ENCODE measurements at regions not wholly inside any gene's neighbourhood (a gene's known extent, or its start where the extent isn't known, plus 50 kb on each side); places are given as distances from the start of the nearest gene placed in this dataset.

DNA sequence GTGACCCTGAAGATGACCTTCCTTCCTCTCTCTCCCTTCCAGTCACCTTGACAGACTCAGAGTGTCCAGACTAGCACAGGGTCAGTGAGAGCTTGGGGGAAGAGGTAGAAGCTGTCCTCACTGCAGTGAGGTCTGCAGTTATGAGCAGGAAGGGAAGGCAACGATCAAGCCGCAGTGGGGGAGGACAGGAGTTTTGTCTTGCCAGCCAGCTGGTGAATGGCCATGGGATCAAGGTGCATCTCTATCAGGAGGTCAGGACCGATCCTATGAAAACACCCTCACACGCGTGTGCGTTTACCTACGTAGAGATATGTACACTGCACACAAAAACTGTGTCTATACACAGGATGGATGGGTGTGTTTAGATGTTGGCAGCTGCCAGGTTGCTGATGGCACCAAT, 83.2 kb downstream of the THNSL2 start:
- DNase-seq = no peak
- Histone ChIP-seq H3K27me3 (no peaks in the 10 kb centered on the region), H3K4me1 (ENCODE audit: insufficient read depth) (no peaks in the 10 kb centered on the region), H3K27ac (no peak overlapping the region), H3K36me3 (no peaks in the 10 kb centered on the region), H3K9me3 (no peaks in the 10 kb centered on the region), H3K4me3 (no peak overlapping the region)
- intact Hi-C loops (cut with DNase I) = no loop called here
- TF ChIP-seq, protein P1, sequence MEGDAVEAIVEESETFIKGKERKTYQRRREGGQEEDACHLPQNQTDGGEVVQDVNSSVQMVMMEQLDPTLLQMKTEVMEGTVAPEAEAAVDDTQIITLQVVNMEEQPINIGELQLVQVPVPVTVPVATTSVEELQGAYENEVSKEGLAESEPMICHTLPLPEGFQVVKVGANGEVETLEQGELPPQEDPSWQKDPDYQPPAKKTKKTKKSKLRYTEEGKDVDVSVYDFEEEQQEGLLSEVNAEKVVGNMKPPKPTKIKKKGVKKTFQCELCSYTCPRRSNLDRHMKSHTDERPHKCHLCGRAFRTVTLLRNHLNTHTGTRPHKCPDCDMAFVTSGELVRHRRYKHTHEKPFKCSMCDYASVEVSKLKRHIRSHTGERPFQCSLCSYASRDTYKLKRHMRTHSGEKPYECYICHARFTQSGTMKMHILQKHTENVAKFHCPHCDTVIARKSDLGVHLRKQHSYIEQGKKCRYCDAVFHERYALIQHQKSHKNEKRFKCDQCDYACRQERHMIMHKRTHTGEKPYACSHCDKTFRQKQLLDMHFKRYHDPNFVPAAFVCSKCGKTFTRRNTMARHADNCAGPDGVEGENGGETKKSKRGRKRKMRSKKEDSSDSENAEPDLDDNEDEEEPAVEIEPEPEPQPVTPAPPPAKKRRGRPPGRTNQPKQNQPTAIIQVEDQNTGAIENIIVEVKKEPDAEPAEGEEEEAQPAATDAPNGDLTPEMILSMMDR (IDR thresholded peaks at IDR 0.05) = no peak
- no peak for TF ChIP-seq EP300 (IDR thresholded peaks at IDR 0.05)
- no peak for TF ChIP-seq POLR2A (IDR thresholded peaks at IDR 0.05)
- WGBS, 3 donors = 80 to 87% (median 84%) methylated on average over 7 of the region's 7 CpGs

DNA sequence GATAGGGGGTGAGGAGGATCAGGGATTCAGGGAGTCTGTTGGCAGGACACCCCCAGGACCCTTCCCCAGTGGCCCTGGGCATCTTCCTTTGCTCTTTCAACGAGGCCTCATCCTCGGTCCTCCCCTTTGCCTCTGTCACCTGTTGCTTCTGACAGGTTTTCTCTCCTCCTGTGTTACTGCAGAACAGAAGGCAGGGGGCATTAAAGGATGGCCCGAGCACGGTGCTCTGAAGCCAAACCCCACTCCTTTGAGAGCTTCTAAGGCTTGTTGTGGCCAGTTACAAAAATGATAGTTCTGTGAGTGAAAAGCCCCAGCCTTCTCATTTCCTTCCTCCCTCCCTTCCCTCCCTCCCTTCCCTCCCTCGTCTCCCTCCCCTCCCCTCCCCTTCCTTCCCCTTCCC, 82.5 kb downstream of the THNSL2 start:
- no peaks in the 10 kb centered on the region for H3K36me3 ChIP-seq
- WGBS, 3 donors = 28 to 36% (median 33%) methylated on average over 5 of the region's 5 CpGs
- H3K4me1 ChIP-seq (ENCODE audit: insufficient read depth) = no peaks in the 10 kb centered on the region
- no peak for DNase-seq
- intact Hi-C loops (cut with DNase I) = no loop called here
- TF ChIP-seq EP300 (IDR thresholded peaks at IDR 0.05) (no peak), POLR2A (IDR thresholded peaks at IDR 0.05) (no peak)
- TF ChIP-seq, protein P1 (IDR thresholded peaks at IDR 0.05) = no peak
- no peaks in the 10 kb centered on the region for H3K27me3 ChIP-seq
- H3K9me3 ChIP-seq = no peaks in the 10 kb centered on the region
- no peak overlapping the region for H3K4me3 ChIP-seq
- no peak overlapping the region for H3K27ac ChIP-seq

DNA sequence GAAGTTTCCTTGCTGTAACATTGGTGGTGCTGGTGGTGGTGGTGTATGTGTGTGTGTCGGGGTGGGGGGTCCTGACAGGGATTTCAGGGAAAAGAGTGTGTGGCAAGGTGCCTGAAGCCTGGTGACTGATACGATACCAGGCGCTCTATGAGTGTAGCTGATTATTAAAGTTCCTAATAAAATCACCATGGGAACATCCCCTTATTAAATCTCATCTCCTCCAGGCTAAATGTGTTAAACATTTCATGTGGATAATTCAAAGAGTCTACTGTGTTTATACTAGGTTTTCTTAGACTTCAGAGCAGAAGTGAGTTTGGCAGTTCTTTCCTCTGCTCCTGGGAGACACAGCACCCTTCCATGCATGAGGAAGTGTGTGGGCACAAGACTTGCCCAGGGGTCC, 82.0 kb downstream of the THNSL2 start:
- no peaks in the 10 kb centered on the region for H3K4me1 ChIP-seq (ENCODE audit: insufficient read depth)
- no peaks in the 10 kb centered on the region for H3K9me3 ChIP-seq
- intact Hi-C loops (cut with DNase I) = no loop called here
- no peak overlapping the region for H3K27ac ChIP-seq
- no peak overlapping the region for H3K4me3 ChIP-seq
- TF ChIP-seq POLR2A (IDR thresholded peaks at IDR 0.05) = no peak
- no peak for TF ChIP-seq EP300 (IDR thresholded peaks at IDR 0.05)
- TF ChIP-seq, protein P1 (IDR thresholded peaks at IDR 0.05) = no peak
- no peaks in the 10 kb centered on the region for H3K27me3 ChIP-seq
- DNase-seq = no peak
- 84 to 93% (median 86%) methylated on average over 3 of the region's 3 CpGs for WGBS, 3 donors
- no peaks in the 10 kb centered on the region for H3K36me3 ChIP-seq

DNA sequence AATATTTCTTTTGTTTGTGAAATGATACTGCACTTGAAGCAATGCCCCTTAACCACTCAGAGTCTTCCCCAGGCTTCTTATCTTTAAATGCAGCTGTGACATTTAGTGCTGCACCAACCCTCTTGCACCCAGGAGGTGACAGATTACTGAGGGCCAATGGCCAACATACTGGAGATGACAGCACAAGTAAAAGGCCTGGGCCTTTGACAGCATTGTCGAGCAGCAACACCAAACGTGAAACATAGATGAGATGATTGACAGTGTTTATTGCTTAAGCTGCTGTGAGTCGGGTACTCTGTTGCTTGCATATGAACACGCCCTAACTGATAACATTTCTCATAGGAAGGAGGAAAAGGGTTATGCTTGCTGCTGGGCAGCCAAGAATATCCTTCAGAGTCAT, 80.3 kb downstream of the THNSL2 start:
- no peak overlapping the region for H3K4me3 ChIP-seq
- H3K27me3 ChIP-seq = no peaks in the 10 kb centered on the region
- intact Hi-C loops (cut with DNase I) = no loop called here
- no peak for DNase-seq
- H3K27ac ChIP-seq = no peak overlapping the region
- H3K4me1 ChIP-seq (ENCODE audit: insufficient read depth) = no peaks in the 10 kb centered on the region
- no peaks in the 10 kb centered on the region for H3K9me3 ChIP-seq
- TF ChIP-seq POLR2A (IDR thresholded peaks at IDR 0.05) (no peak), EP300 (IDR thresholded peaks at IDR 0.05) (no peak)
- TF ChIP-seq, protein P1 (IDR thresholded peaks at IDR 0.05) = no peak
- H3K36me3 ChIP-seq = no peaks in the 10 kb centered on the region
- WGBS, 3 donors = 45 to 68% (median 65%) methylated on average over 4 of the region's 4 CpGs

Data from ovary (tissue), 7 donors.